GM12878 (cell line): ENCODE measurements at regions not wholly inside any gene's neighbourhood (a gene's known extent, or its start where the extent isn't known, plus 50 kb on each side); places are given as distances from the start of the nearest gene placed in this dataset.

ENCODE experiments used
- ATAC-seq: fragments of 200-7000 bp; cut with Tn5 transposase; 3 replicates; pipeline ENCODE4 v1.9.1; 2020; ENCODE audit warnings: mild to moderate bottlenecking, moderate library complexity
- BruUV-seq: library from RNA; stranded (reverse); fragments of 400-500 nt; replicated peaks from 2 replicates; lab custom pipeline; 2021; lab: Mats Ljungman, UMichigan
- CTCF ChIA-PET: fragments of 300-600 bp; sonication (Branson Sonifier 250); formaldehyde crosslinking; extraction: SDS; loops from one replicate; lab custom pipeline; 2021; ENCODE audit warnings: inconsistent platforms; lab: Yijun Ruan, JAX
- POLR2A ChIA-PET: fragments of 350-600 bp; formaldehyde crosslinking; extraction: SDS; loops from one replicate; lab custom pipeline; 2021; ENCODE audit warnings: inconsistent platforms; lab: Charles Lee
- RAD21 ChIA-PET: fragments of 300-600 bp; sonication (Branson Sonifier 250); formaldehyde crosslinking; loops from one replicate; lab custom pipeline; 2023; ENCODE audit warnings: antibody characterized with exemption; ENCODE audit not compliant: unreplicated experiment; lab: Charles Lee
- SMC1A ChIA-PET: fragments of 300-600 bp; sonication (Branson Sonifier 250); formaldehyde crosslinking; loops from one replicate; lab custom pipeline; 2023; ENCODE audit not compliant: unreplicated experiment, uncharacterized antibody; lab: Charles Lee
- DNase-seq: peaks from one replicate; pipeline ENCODE4 v3.0.0-alpha.2; 2011; ENCODE audit warnings: low read depth, low spot score
- FAIRE-seq: peaks from 3 replicates; lab custom pipeline; 2011; peaks lifted over from hg19 to GRCh38; lab: Jason Lieb, UNC
- H2AFZ ChIP-seq: 2 replicates; pipeline ENCODE4 v1.6.0; 2011; ENCODE audit warnings: low read depth, low read length, control low read depth; ENCODE audit not compliant: control insufficient read depth
- H3K27ac ChIP-seq: 2 replicates; pipeline ENCODE4 v1.5.1; 2011; ENCODE audit warnings: control low read depth; ENCODE audit not compliant: control insufficient read depth, insufficient read depth
- H3K27me3 ChIP-seq, 2 experiments: replicated peaks in 1 of 2; 2 replicates each; pipeline versions ENCODE4 v1.6.0 to v1.6.1; 2011; ENCODE audit warnings: low read length in 1 of 2; ENCODE audit not compliant: control insufficient read depth in 2 of 2, insufficient read depth in 2 of 2
- H3K36me3 ChIP-seq, 2 experiments: 2 replicates each; pipeline ENCODE4 v1.5.1; 2011; ENCODE audit warnings: low read length in 1 of 2; ENCODE audit not compliant: control insufficient read depth in 2 of 2, insufficient read depth in 2 of 2
- H3K4me1 ChIP-seq: 2 replicates; pipeline ENCODE4 v1.6.1; 2011; ENCODE audit warnings: mild to moderate bottlenecking, low read length, moderate library complexity, mixed read lengths; ENCODE audit not compliant: control insufficient read depth, insufficient read depth
- H3K4me2 ChIP-seq: 2 replicates; pipeline ENCODE4 v1.6.0; 2011; ENCODE audit warnings: control low read depth; ENCODE audit not compliant: control insufficient read depth, insufficient read depth
- H3K4me3 ChIP-seq: fragments of 200-600 bp; sonication (generic); 2 replicates; pipeline ENCODE4 v1.5.1; 2016
- H3K79me2 ChIP-seq: 2 replicates; pipeline ENCODE4 v1.6.0; 2011; ENCODE audit warnings: low read length; ENCODE audit not compliant: control insufficient read depth, insufficient read depth
- H3K9ac ChIP-seq: 2 replicates; pipeline ENCODE4 v1.8.0; 2011; ENCODE audit warnings: low read length, control low read depth, mixed read lengths; ENCODE audit not compliant: control insufficient read depth, insufficient read depth
- H3K9me3 ChIP-seq: replicated peaks from 3 replicates; pipeline ENCODE4 v1.5.1; 2011; ENCODE audit warnings: mild to moderate bottlenecking, low read length; ENCODE audit not compliant: control insufficient read depth, insufficient read depth
- H4K20me1 ChIP-seq: 2 replicates; pipeline ENCODE4 v1.6.0; 2011; ENCODE audit not compliant: control insufficient read depth, insufficient read depth
- ASH2L ChIP-seq: fragments of 300-600, 200-600 bp; sonication (generic); IDR thresholded peaks from 2 replicates; pipeline ENCODE4 v1.6.1; 2017; ENCODE audit warnings: low read depth, mild to moderate bottlenecking, borderline replicate concordance
- BCL11A ChIP-seq: IDR thresholded peaks from 2 replicates; pipeline ENCODE4 v1.6.1; 2011; ENCODE audit warnings: low read depth, low read length
- BHLHE40 ChIP-seq, 2 experiments: fragments of 450-650 bp in 1 of 2; IDR thresholded peaks; 2 replicates each; pipeline ENCODE4 v1.6.1; 2011 to 2017; ENCODE audit warnings: low read depth in 2 of 2, borderline replicate concordance in 1 of 2, improper control_type of control experiment in 1 of 2, low read length in 1 of 2, mild to moderate bottlenecking in 1 of 2
- CEBPB ChIP-seq, 2 experiments: fragments of 150-350 bp in 1 of 2; IDR thresholded peaks; 2 replicates each; pipeline ENCODE4 v1.6.1; 2012 to 2014; ENCODE audit warnings: low read depth in 2 of 2, low read length in 2 of 2, borderline replicate concordance in 1 of 2, inconsistent platforms in 1 of 2
- IKZF1 ChIP-seq: fragments of 450-650 bp; conservative IDR thresholded peaks from 2 replicates; pipeline ENCODE4 v1.6.1; 2017; ENCODE audit warnings: antibody characterized with exemption, mild to moderate bottlenecking
- MXI1 ChIP-seq: fragments of 150-350 bp; IDR thresholded peaks from 2 replicates; pipeline ENCODE4 v1.6.1; 2011; ENCODE audit warnings: low read depth, mild to moderate bottlenecking, inconsistent platforms, low read length, improper control_type of control experiment
- MYC ChIP-seq: IDR thresholded peaks from 2 replicates; pipeline ENCODE4 v1.6.1; 2011; ENCODE audit warnings: mild to moderate bottlenecking, low read length, moderate library complexity, inconsistent platforms; ENCODE audit not compliant: insufficient read depth, insufficient replicate concordance, insufficient read length, severe bottlenecking
- NBN ChIP-seq: fragments of 450-650 bp; IDR thresholded peaks from 2 replicates; pipeline ENCODE4 v1.6.1; 2016
- NFYA ChIP-seq: IDR thresholded peaks from 2 replicates; pipeline ENCODE4 v1.6.1; 2011; ENCODE audit warnings: low read depth, mild to moderate bottlenecking, low read length, improper control_type of control experiment, borderline replicate concordance
- NR2C2 ChIP-seq: IDR thresholded peaks from 2 replicates; pipeline ENCODE4 v1.6.1; 2011; ENCODE audit warnings: borderline replicate concordance, low read depth; ENCODE audit not compliant: control insufficient read depth, insufficient read length
- POLR2A ChIP-seq: IDR thresholded peaks from 2 replicates; pipeline ENCODE4 v1.6.1; 2011; ENCODE audit warnings: low read depth, mild to moderate bottlenecking, low read length
- WGBS: methylation state at CpG from one replicate; pipeline ENCODE4 v1.1.6; 2016; ENCODE audit warnings: low lambda C conversion rate; ENCODE audit not compliant: insufficient replicate concordance, insufficient coverage; ENCODE audit errors: missing lambda C conversion rate; 5-methylcytosine and 5-hydroxymethylcytosine counted together
- in situ Hi-C: fragments of 300-500 bp; cut with MboI; formaldehyde crosslinking; loops from 9 replicates; pipeline ENCODE4 v1.14.3; 2018; ENCODE audit warnings: mixed read lengths
- intact Hi-C: fragments of 100-400 bp; cut with micrococcal nuclease; formaldehyde crosslinking; loops from one replicate; pipeline ENCODE4 v1.14.2; 2022; ENCODE audit not compliant: unreplicated experiment
- TF ChIP-seq, protein P1 (sequence below), 3 experiments: IDR thresholded peaks in 2 of 3; conservative IDR thresholded peaks in 1 of 3; 2 replicates each; pipeline ENCODE4 v1.5.1; 2011; ENCODE audit warnings: low read depth in 3 of 3, low read length in 3 of 3, mild to moderate bottlenecking in 3 of 3, control low read depth in 2 of 3, moderate library complexity in 2 of 3, inconsistent platforms in 1 of 3, mixed read lengths in 1 of 3; ENCODE audit not compliant: control insufficient read depth in 2 of 3, insufficient read depth in 1 of 3; ENCODE audit errors: extremely low read depth in 1 of 3

GRCh38 chr16:16833165-16833564 lies 454.2 kb downstream of the NPIPA7 start:
- Histone ChIP-seq H4K20me1 (no peaks in the 10 kb centered on the region), H3K27me3 (no peaks in the 10 kb centered on the region), H3K79me2 (no peaks in the 10 kb centered on the region), H3K4me3 (no peak overlapping the region), H3K4me2 (no peak overlapping the region), H3K9me3 (no peaks in the 10 kb centered on the region), H3K36me3 (no peaks in the 10 kb centered on the region), H2AFZ (no peak overlapping the region), H3K27ac (no peak overlapping the region), H3K4me1 (no peaks in the 10 kb centered on the region), H3K9ac (no peak overlapping the region)
- in situ Hi-C loops, result no loop called here
- POLR2A ChIA-PET, result no interaction called here
- RAD21 ChIA-PET, result no interaction called here
- CTCF ChIA-PET, result interaction anchor here (0.6 kb wide), 1 partner anchor 686 kb away, joined by 3 read pairs; no protein-coding TSS in a partner anchor
- no TSS peak for BruUV-seq
- DNase-seq, result no peak
- TF ChIP-seq MYC (no peak), CEBPB (IDR thresholded peaks at IDR 0.05; ENCODE audit: borderline replicate concordance in 1 of 2, low read depth in 2 of 2, low read length in 2 of 2) (no peak), NBN (no peak), ASH2L (no peak)
- 64% methylated on average over 3 of the region's 3 CpGs for WGBS
- no peak for ATAC-seq
- FAIRE-seq, result no peak
- intact Hi-C loops, result no loop called here
- SMC1A ChIA-PET, result no interaction called here

GRCh38 chr16:16850274-16850673 lies 471.3 kb downstream of the NPIPA7 start:
- Histone ChIP-seq H2AFZ (no peak overlapping the region), H3K27me3 (no peaks in the 10 kb centered on the region), H3K79me2 (no peaks in the 10 kb centered on the region), H3K36me3 (no peaks in the 10 kb centered on the region), H3K9me3 (no peaks in the 10 kb centered on the region; the same call in 2 of the 3 replicates), H3K4me2 (no peak overlapping the region), H3K4me1 (no peaks in the 10 kb centered on the region), H3K27ac (no peak overlapping the region), H3K9ac (no peak overlapping the region), H3K4me3 (no peak overlapping the region), H4K20me1 (no peaks in the 10 kb centered on the region)
- DNase-seq (no peak), ATAC-seq (no peak), FAIRE-seq (no peak)
- TF ChIP-seq CEBPB (IDR thresholded peaks at IDR 0.05; ENCODE audit: borderline replicate concordance in 1 of 2, low read depth in 2 of 2, low read length in 2 of 2), result no peak
- TF ChIP-seq, protein P1, sequence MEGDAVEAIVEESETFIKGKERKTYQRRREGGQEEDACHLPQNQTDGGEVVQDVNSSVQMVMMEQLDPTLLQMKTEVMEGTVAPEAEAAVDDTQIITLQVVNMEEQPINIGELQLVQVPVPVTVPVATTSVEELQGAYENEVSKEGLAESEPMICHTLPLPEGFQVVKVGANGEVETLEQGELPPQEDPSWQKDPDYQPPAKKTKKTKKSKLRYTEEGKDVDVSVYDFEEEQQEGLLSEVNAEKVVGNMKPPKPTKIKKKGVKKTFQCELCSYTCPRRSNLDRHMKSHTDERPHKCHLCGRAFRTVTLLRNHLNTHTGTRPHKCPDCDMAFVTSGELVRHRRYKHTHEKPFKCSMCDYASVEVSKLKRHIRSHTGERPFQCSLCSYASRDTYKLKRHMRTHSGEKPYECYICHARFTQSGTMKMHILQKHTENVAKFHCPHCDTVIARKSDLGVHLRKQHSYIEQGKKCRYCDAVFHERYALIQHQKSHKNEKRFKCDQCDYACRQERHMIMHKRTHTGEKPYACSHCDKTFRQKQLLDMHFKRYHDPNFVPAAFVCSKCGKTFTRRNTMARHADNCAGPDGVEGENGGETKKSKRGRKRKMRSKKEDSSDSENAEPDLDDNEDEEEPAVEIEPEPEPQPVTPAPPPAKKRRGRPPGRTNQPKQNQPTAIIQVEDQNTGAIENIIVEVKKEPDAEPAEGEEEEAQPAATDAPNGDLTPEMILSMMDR (IDR thresholded peaks at IDR 0.05 in 2 of 3, conservative IDR thresholded peaks at IDR 0.05 in 1 of 3; ENCODE audit: control insufficient read depth in 2 of 3, extremely low read depth in 1 of 3, insufficient read depth in 1 of 3, low read depth in 3 of 3, low read length in 3 of 3), result no peak
- TF ChIP-seq MXI1, result no peak
- no peak for TF ChIP-seq IKZF1
- TF ChIP-seq NFYA, result no peak
- no peak for TF ChIP-seq BHLHE40 (IDR thresholded peaks at IDR 0.05; ENCODE audit: borderline replicate concordance in 1 of 2, low read depth in 2 of 2, low read length in 1 of 2)
- TF ChIP-seq NR2C2, result no peak
- no peak for TF ChIP-seq POLR2A
- no peak for TF ChIP-seq BCL11A
- intact Hi-C loops, result no loop called here
- ChIA-PET RAD21 (no interaction called here), CTCF (no interaction called here), SMC1A (no interaction called here), POLR2A (no interaction called here)
- 35% methylated on average over 5 of the region's 5 CpGs for WGBS
- BruUV-seq, result no TSS peak
- in situ Hi-C loops, result no loop called here
